NCI-H510A (cell line): ENCODE measurements at regions not wholly inside any gene's neighbourhood (a gene's known extent, or its start where the extent isn't known, plus 50 kb on each side); places are given as distances from the start of the nearest gene placed in this dataset.

ENCODE experiments used
- DNase-seq: peaks from one replicate; lab custom pipeline; 2025; lab: John Stamatoyannopoulos, UW

GRCh38 chr1:194339471-194339870, 1153.1 kb upstream of the B3GALT2 start:
- no peak for DNase-seq

- no peak for DNase-seq
Measured at GRCh38 chr1:194338241-194338948, 1152.0 kb upstream of the B3GALT2 start.

- no peak for DNase-seq
Measured at GRCh38 chr1:194333240-194333639, 1146.8 kb upstream of the B3GALT2 start.

- no peak for DNase-seq
Measured at GRCh38 chr1:194331758-194332157, 1145.3 kb upstream of the B3GALT2 start.

GRCh38 chr1:194322751-194323150, 1136.3 kb upstream of the B3GALT2 start:
- DNase-seq: no peak

GRCh38 chr1:194318790-194319280, 1132.4 kb upstream of the B3GALT2 start:
- DNase-seq: no peak

- no peak for DNase-seq
Measured at GRCh38 chr1:194309697-194310096, 1123.3 kb upstream of the B3GALT2 start.

GRCh38 chr1:194309269-194309668, 1122.9 kb upstream of the B3GALT2 start:
- no peak for DNase-seq

- DNase-seq: no peak
Measured at GRCh38 chr1:194300776-194301175, 1114.4 kb upstream of the B3GALT2 start.

- no peak for DNase-seq
Measured at GRCh38 chr1:194300340-194300739, 1113.9 kb upstream of the B3GALT2 start.

GRCh38 chr1:194298007-194298598, 1111.7 kb upstream of the B3GALT2 start:
- DNase-seq: no peak

- no peak for DNase-seq
Measured at GRCh38 chr1:194297094-194297493, 1110.7 kb upstream of the B3GALT2 start.

- no peak for DNase-seq
Measured at GRCh38 chr1:194296201-194296600, 1109.8 kb upstream of the B3GALT2 start.

GRCh38 chr1:194295685-194296084, 1109.3 kb upstream of the B3GALT2 start:
- DNase-seq: peak; percentile 56

GRCh38 chr1:194293851-194294405, 1107.5 kb upstream of the B3GALT2 start:
- DNase-seq: no peak

GRCh38 chr1:194292966-194293365, 1106.6 kb upstream of the B3GALT2 start:
- DNase-seq: no peak

- no peak for DNase-seq
Measured at GRCh38 chr1:194289569-194290266, 1103.3 kb upstream of the B3GALT2 start.

GRCh38 chr1:194288238-194288637, 1101.8 kb upstream of the B3GALT2 start:
- DNase-seq: no peak

GRCh38 chr1:194281376-194281775, 1095.0 kb upstream of the B3GALT2 start:
- no peak for DNase-seq

GRCh38 chr1:194280463-194280862, 1094.0 kb upstream of the B3GALT2 start:
- DNase-seq: no peak

- DNase-seq: no peak
Measured at GRCh38 chr1:194279975-194280374, 1093.6 kb upstream of the B3GALT2 start.

- DNase-seq: no peak
Measured at GRCh38 chr1:194277927-194278326, 1091.5 kb upstream of the B3GALT2 start.

- no peak for DNase-seq
Measured at GRCh38 chr1:194273660-194274059, 1087.2 kb upstream of the B3GALT2 start.
